ENCODE measurements at regions not wholly inside any gene's neighbourhood (a gene's known extent, or its start where the extent isn't known, plus 50 kb on each side); places are given as distances from the start of the nearest gene placed in this dataset.

DNA sequence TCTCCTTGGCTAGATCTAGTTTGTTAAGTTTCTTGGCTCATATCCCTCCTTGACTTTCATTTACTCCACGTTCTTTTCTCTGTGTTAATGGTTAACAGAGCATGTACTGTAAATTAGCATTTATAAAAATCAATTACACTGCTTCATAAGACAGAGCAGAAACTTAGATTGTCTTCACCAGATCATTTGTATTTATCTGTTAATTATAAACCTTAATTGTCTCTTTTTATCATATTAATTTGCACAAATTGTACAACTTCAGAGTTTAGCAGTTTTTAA, 221.2 kb upstream of the EGLN3 start:
- Histone ChIP-seq H3K36me3 (ENCODE audit: control insufficient read depth in 2 of 3, insufficient read depth in 3 of 3, low read length in 3 of 3) (no peaks in the 10 kb centered on the region), H3K4me3 (ENCODE audit: low read length) (no peak overlapping the region), H3K9me3 (ENCODE audit: control insufficient read depth in 2 of 3, low read length in 3 of 3) (no peaks in the 10 kb centered on the region), H3K27ac (ENCODE audit: low read depth, low read length) (no peak overlapping the region), H3K4me1 (ENCODE audit: control insufficient read depth in 2 of 2, insufficient read depth in 2 of 2, low read length in 2 of 2) (no peaks in the 10 kb centered on the region), H3K27me3 (ENCODE audit: control insufficient read depth in 2 of 2, insufficient read depth in 2 of 2, low read length in 2 of 2) (no peaks in the 10 kb centered on the region)
- Mint-ChIP-seq H3K9me3 (peaks cover 0 to 1% (median 0%) of the 10 kb centered on the region in 11 donors), H3K4me3 (no peak overlapping the region), H3K4me1 (peaks cover 0 to 3% (median 0%) of the 10 kb centered on the region in 7 donors), H3K27me3 (peaks cover 0 to 23% (median 0%) of the 10 kb centered on the region in 5 donors), H3K36me3 (no peaks in the 10 kb centered on the region), H3K27ac (no peak overlapping the region)
- CTCF ChIA-PET: no interaction called here
- no peak for DNase-seq
- POLR2A ChIA-PET: no interaction called here
- no peak for ATAC-seq
- intact Hi-C loops (cut with micrococcal nuclease): no loop called here

DNA sequence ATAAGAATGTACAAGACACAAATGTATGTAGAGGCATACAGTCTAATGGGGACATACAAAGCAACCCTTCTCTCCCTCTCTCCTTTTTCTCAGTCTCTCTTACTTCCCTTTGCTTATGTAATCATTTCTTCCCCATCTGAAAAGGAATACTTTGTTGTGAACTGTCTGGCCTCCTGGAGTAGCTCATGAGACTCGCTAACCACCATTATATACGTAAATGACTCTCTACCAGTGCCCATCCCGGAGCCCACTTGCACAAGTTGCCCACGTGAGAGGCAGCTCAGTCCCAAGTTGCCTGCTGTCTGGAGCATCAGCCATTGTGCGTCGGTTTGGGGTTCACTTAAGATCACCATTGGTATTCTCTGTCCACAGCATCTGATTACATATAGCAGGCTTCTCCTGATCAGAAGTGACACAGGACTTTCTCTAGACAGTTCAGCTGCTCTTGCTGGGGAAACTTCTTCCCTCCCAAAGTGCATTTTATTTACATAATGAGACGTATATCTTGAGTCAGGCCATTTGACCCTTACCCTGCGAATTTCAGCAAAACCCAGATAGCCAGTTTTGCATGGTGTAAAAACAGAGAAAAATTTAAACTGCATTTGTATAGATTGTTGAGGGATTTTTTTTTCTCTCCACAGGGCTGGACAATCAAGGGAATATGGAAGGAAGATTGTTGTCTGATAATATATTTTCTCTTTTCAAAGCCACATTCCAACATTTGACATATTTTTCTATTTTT, 220.7 kb upstream of the EGLN3 start:
- Histone ChIP-seq H3K9me3 (ENCODE audit: control insufficient read depth in 2 of 3, low read length in 3 of 3) (no peaks in the 10 kb centered on the region), H3K27me3 (ENCODE audit: control insufficient read depth in 2 of 2, insufficient read depth in 2 of 2, low read length in 2 of 2) (no peaks in the 10 kb centered on the region), H3K27ac (ENCODE audit: low read depth, low read length) (no peak overlapping the region), H3K4me3 (ENCODE audit: low read length) (no peak overlapping the region), H3K36me3 (ENCODE audit: control insufficient read depth in 2 of 3, insufficient read depth in 3 of 3, low read length in 3 of 3) (no peaks in the 10 kb centered on the region), H3K4me1 (ENCODE audit: control insufficient read depth in 2 of 2, insufficient read depth in 2 of 2, low read length in 2 of 2) (no peaks in the 10 kb centered on the region)
- peaks cover 0 to 1% (median 0%) of the 10 kb centered on the region in 11 donors for H3K9me3 Mint-ChIP-seq
- ChIA-PET POLR2A (no interaction called here), CTCF (no interaction called here)
- H3K27me3 Mint-ChIP-seq: peaks cover 0 to 23% (median 0%) of the 10 kb centered on the region in 5 donors
- ATAC-seq (no peak), DNase-seq (no peak)
- intact Hi-C loops (cut with micrococcal nuclease): no loop called here
- H3K4me1 Mint-ChIP-seq: peaks cover 0 to 3% (median 0%) of the 10 kb centered on the region in 7 donors
- no peak overlapping the region for H3K27ac Mint-ChIP-seq
- no peak overlapping the region for H3K4me3 Mint-ChIP-seq
- H3K36me3 Mint-ChIP-seq: no peaks in the 10 kb centered on the region

DNA sequence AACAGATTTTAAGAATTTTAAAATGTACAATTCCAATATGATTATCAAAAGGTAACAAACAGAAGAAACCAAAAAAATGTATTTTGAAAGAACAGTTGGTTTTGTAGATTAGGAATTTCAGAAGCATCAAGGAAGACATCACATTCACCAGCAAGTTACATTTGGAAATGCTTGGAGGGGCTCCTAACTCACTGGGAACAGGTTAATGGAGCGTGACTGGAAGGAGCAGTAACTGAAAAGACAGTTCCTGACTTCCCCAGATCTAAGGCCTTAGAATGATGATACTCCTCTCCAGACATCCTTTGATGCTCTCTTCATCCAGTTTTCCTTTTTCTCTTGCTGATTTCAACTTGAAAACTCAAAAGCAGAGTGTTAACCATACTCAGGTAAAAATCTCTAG, 220.0 kb upstream of the EGLN3 start:
- Histone ChIP-seq H3K9me3 (ENCODE audit: control insufficient read depth in 2 of 3, low read length in 3 of 3) (no peaks in the 10 kb centered on the region), H3K27ac (ENCODE audit: low read depth, low read length) (no peak overlapping the region), H3K4me1 (ENCODE audit: control insufficient read depth in 2 of 2, insufficient read depth in 2 of 2, low read length in 2 of 2) (no peaks in the 10 kb centered on the region), H3K36me3 (ENCODE audit: control insufficient read depth in 2 of 3, insufficient read depth in 3 of 3, low read length in 3 of 3) (no peaks in the 10 kb centered on the region), H3K27me3 (ENCODE audit: control insufficient read depth in 2 of 2, insufficient read depth in 2 of 2, low read length in 2 of 2) (no peaks in the 10 kb centered on the region), H3K4me3 (ENCODE audit: low read length) (no peak overlapping the region)
- intact Hi-C loops (cut with micrococcal nuclease): no loop called here
- ATAC-seq: no peak
- Mint-ChIP-seq H3K36me3 (no peaks in the 10 kb centered on the region), H3K4me1 (peaks cover 0 to 6% (median 0%) of the 10 kb centered on the region in 7 donors), H3K9me3 (peaks cover 0 to 1% (median 0%) of the 10 kb centered on the region in 11 donors), H3K27me3 (peaks cover 0 to 27% (median 5%) of the 10 kb centered on the region in 5 donors), H3K27ac (no peak overlapping the region), H3K4me3 (no peak overlapping the region)
- ChIA-PET POLR2A (interaction anchor here (0.6 kb wide), 1 partner anchor 1621 kb away, joined by 3 read pairs; no protein-coding TSS in a partner anchor), CTCF (no interaction called here)
- no peak for DNase-seq

DNA sequence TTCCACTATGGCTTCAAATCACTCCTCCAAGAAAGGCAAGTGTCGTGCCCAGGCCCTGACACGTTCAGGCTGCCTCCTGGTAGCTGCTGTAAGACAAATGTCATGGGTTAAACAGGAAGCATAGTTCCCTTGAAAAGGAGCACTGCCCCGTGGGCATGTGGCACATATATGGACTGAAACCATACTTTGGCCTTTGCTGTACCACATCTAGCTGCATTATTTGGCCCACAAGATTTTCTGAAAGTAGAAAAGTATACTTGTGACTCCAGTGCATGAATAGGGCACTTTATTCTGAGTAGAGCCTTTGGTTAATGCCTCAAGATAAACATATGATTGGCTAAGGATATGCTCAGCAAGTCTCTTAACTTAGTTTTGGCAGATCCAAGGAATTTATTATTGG, 218.7 kb upstream of the EGLN3 start:
- Histone ChIP-seq H3K36me3 (ENCODE audit: control insufficient read depth in 2 of 3, insufficient read depth in 3 of 3, low read length in 3 of 3) (no peaks in the 10 kb centered on the region), H3K9me3 (ENCODE audit: control insufficient read depth in 2 of 3, low read length in 3 of 3) (no peaks in the 10 kb centered on the region), H3K27me3 (ENCODE audit: control insufficient read depth in 2 of 2, insufficient read depth in 2 of 2, low read length in 2 of 2) (peaks cover 0 to 5% of the 10 kb centered on the region in 2 donors), H3K4me3 (ENCODE audit: low read length) (no peak overlapping the region), H3K4me1 (ENCODE audit: control insufficient read depth in 2 of 2, insufficient read depth in 2 of 2, low read length in 2 of 2) (no peaks in the 10 kb centered on the region), H3K27ac (ENCODE audit: low read depth, low read length) (no peak overlapping the region)
- ChIA-PET POLR2A (no interaction called here), CTCF (no interaction called here)
- ATAC-seq (no peak), DNase-seq (no peak)
- H3K36me3 Mint-ChIP-seq: no peaks in the 10 kb centered on the region
- peaks cover 0 to 12% (median 0%) of the 10 kb centered on the region in 7 donors for H3K4me1 Mint-ChIP-seq
- H3K27me3 Mint-ChIP-seq: peaks cover 0 to 35% (median 5%) of the 10 kb centered on the region in 5 donors
- H3K9me3 Mint-ChIP-seq: no peaks in the 10 kb centered on the region
- intact Hi-C loops (cut with micrococcal nuclease): no loop called here
- no peak overlapping the region for H3K27ac Mint-ChIP-seq
- no peak overlapping the region for H3K4me3 Mint-ChIP-seq

DNA sequence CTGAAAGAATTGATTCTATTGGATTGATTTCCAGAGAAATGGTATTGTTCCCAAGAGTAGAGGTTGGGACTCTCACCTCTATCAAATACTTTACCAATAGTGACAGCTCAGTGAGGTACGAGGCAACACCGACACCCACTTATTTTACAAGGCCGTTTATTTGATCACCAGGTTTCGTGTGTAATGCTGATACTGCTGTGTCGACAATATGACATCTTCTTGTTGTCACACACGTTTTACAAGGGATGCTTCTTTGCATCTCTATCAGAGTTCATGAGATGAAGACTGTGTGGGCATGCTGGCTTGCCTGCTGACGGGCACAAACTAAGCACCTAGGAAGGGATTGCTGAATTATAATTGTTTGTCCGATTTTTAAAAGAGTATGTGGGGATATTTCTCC, 217.8 kb upstream of the EGLN3 start:
- POLR2A ChIA-PET: no interaction called here

DNA sequence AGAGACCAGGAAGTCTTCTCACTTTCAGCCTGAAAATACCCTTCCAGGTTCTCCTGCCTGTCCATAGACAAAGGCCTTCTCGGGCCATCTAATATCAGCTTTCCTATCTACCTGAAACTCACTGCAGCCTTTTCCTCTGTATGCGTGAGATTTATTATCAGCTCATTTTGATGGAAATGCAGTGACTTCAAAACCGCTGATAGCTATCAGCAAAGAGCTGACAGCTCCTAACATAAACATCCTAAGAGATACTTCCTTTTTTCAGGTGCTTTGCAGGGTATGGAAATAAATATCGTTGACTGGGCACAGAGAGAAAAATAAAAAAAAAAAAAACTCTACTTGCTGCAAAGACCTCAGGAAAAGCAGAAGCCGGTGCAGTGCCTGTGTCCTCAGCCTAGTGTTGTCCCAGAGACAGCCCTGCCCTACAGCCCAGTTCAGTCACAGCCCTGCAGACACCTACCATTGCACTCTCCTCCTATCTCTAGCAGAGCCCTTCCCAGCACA, 215.0 kb upstream of the EGLN3 start:
- ChIA-PET POLR2A (no interaction called here), CTCF (no interaction called here)
- peaks cover 0 to 5% of the 10 kb centered on the region in 2 donors for H3K27me3 ChIP-seq (ENCODE audit: control insufficient read depth in 2 of 2, insufficient read depth in 2 of 2, low read length in 2 of 2)
- no peak overlapping the region for H3K4me3 ChIP-seq (ENCODE audit: low read length)
- no peak for DNase-seq
- Mint-ChIP-seq H3K36me3 (no peaks in the 10 kb centered on the region), H3K9me3 (no peaks in the 10 kb centered on the region), H3K27ac (no peak overlapping the region), H3K4me3 (no peak overlapping the region), H3K4me1 (peaks cover 0 to 17% (median 6%) of the 10 kb centered on the region in 7 donors), H3K27me3 (peaks cover 0 to 23% (median 5%) of the 10 kb centered on the region in 5 donors)
- H3K4me1 ChIP-seq (ENCODE audit: control insufficient read depth in 2 of 2, insufficient read depth in 2 of 2, low read length in 2 of 2): no peaks in the 10 kb centered on the region
- no peak overlapping the region for H3K27ac ChIP-seq (ENCODE audit: low read depth, low read length)
- intact Hi-C loops (cut with micrococcal nuclease): no loop called here
- no peaks in the 10 kb centered on the region for H3K36me3 ChIP-seq (ENCODE audit: control insufficient read depth in 2 of 3, insufficient read depth in 3 of 3, low read length in 3 of 3)
- H3K9me3 ChIP-seq (ENCODE audit: control insufficient read depth in 2 of 3, low read length in 3 of 3): no peaks in the 10 kb centered on the region
- no peak for ATAC-seq

More for the DNA sequence above, 217.8 kb upstream of the EGLN3 start:
- H3K27ac ChIP-seq (ENCODE audit: low read depth, low read length): no peak overlapping the region
- ATAC-seq (no peak), DNase-seq (no peak)
- H3K9me3 Mint-ChIP-seq: no peaks in the 10 kb centered on the region
- peaks cover 0 to 12% (median 0%) of the 10 kb centered on the region in 7 donors for H3K4me1 Mint-ChIP-seq
- H3K4me3 ChIP-seq (ENCODE audit: low read length): no peak overlapping the region
- H3K27ac Mint-ChIP-seq: no peak overlapping the region
- CTCF ChIA-PET: no interaction called here
- no peaks in the 10 kb centered on the region for H3K36me3 Mint-ChIP-seq
- peaks cover 0 to 5% of the 10 kb centered on the region in 2 donors for H3K27me3 ChIP-seq (ENCODE audit: control insufficient read depth in 2 of 2, insufficient read depth in 2 of 2, low read length in 2 of 2)
- intact Hi-C loops (cut with micrococcal nuclease): no loop called here
- H3K4me3 Mint-ChIP-seq: no peak overlapping the region
- H3K27me3 Mint-ChIP-seq: peaks cover 0 to 36% (median 5%) of the 10 kb centered on the region in 5 donors
- no peaks in the 10 kb centered on the region for H3K9me3 ChIP-seq (ENCODE audit: control insufficient read depth in 2 of 3, low read length in 3 of 3)
- H3K4me1 ChIP-seq (ENCODE audit: control insufficient read depth in 2 of 2, insufficient read depth in 2 of 2, low read length in 2 of 2): no peaks in the 10 kb centered on the region
- H3K36me3 ChIP-seq (ENCODE audit: control insufficient read depth in 2 of 3, insufficient read depth in 3 of 3, low read length in 3 of 3): no peaks in the 10 kb centered on the region
